Astrocyte of the cerebellum (primary cell): ENCODE measurements at regions not wholly inside any gene's neighbourhood (a gene's known extent, or its start where the extent isn't known, plus 50 kb on each side); places are given as distances from the start of the nearest gene placed in this dataset.

Experiments used
- DNase-seq: peaks from one replicate; pipeline ENCODE4 v3.0.0-alpha.2; 2011; ENCODE audit warnings: low read depth
- H3K4me3 ChIP-seq: 2 replicates; pipeline ENCODE4 v1.5.1; 2011; ENCODE audit warnings: mild to moderate bottlenecking, low read depth, low read length, moderate library complexity
- in situ Hi-C: cut with HindIII; loops from 2 replicates; pipeline ENCODE4 v1.10.0; 2017; ENCODE audit warnings: low sequenced_read_pairs
- TF ChIP-seq, protein P1 (sequence below): IDR thresholded peaks from 2 replicates; pipeline ENCODE4 v1.5.1; 2012; ENCODE audit warnings: low read length, low read depth, moderate library complexity, mild to moderate bottlenecking; ENCODE audit errors: missing control alignments

DNA sequence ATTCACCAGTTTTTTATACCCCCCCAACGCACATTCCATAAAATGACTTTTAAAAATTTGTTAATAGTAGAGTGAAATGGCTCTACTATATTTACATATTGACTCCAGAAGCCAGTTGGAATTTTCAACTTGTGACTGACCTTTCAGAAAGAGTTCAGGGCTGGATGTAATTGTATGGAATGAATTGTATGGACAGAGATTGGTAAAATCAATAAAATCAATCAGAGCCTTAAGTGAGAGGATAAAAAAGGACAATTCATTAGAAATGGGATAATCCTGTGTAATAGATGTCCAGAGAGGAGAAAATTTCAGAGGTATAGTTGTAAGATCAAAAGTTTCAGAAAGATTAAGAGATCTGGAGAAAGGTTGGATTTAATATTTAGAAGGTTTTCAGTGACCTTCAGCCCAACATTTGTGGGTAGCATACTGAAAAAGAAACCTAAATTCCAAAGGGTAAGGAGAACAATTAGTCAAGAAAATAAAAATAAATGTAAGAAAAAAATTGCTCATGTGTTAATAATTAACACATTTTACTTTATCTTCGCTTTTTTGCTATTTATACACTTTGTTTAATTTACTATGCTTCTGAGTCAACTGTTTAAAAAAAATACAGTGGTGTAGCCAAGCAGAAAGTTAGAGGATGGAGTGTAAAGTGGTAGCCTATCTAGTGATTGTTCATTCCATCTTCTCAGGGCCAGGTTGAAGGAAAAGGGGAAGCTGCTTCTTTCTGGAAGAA, 385.4 kb upstream of the TMEFF2 start:
- in situ Hi-C loops: no loop called here
- no peak for DNase-seq
- no peak overlapping the region for H3K4me3 ChIP-seq
- TF ChIP-seq, protein P1, sequence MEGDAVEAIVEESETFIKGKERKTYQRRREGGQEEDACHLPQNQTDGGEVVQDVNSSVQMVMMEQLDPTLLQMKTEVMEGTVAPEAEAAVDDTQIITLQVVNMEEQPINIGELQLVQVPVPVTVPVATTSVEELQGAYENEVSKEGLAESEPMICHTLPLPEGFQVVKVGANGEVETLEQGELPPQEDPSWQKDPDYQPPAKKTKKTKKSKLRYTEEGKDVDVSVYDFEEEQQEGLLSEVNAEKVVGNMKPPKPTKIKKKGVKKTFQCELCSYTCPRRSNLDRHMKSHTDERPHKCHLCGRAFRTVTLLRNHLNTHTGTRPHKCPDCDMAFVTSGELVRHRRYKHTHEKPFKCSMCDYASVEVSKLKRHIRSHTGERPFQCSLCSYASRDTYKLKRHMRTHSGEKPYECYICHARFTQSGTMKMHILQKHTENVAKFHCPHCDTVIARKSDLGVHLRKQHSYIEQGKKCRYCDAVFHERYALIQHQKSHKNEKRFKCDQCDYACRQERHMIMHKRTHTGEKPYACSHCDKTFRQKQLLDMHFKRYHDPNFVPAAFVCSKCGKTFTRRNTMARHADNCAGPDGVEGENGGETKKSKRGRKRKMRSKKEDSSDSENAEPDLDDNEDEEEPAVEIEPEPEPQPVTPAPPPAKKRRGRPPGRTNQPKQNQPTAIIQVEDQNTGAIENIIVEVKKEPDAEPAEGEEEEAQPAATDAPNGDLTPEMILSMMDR: no peak

DNA sequence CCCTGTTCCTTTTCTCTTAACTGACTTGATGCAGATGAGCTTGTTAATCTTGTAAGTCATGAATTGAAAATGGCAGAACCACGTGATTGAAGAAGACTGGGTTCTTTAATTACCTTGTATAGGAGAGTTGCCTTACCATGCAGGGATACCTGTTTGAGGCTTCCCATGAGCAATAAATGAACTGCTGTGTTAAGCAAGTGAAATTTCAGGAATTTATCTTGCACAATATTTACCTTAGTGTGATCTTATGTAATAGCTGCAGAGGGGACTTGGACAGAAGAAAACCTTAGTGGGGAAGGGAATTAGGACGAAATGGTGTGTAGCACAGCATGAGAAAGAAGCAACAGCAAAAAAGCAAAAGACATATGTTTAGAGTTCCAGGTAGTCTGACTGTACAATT, 384.0 kb upstream of the TMEFF2 start:
- TF ChIP-seq, protein P1: no peak
- no peak for DNase-seq
- H3K4me3 ChIP-seq: no peak overlapping the region
- in situ Hi-C loops: no loop called here

DNA sequence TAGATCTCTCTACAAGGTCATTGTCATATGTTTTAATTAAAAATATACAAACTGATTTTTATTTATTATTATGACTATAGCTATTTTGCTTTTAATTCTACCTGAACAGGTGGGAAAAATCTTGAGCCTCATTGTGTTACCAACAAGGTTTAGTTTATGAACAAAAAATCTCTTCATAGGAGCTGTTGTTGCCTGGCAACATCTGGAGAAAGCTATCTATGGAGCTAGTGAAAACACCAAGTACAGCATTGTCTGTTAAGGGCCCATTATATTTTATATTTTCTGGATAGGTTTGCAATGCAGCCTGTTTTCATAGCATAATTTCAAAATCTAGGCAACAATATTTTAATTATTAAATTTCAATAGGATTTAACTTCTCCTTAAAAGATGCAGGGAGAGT, 383.0 kb upstream of the TMEFF2 start:
- TF ChIP-seq, protein P1: no peak
- in situ Hi-C loops: no loop called here
- DNase-seq: no peak
- no peak overlapping the region for H3K4me3 ChIP-seq

DNA sequence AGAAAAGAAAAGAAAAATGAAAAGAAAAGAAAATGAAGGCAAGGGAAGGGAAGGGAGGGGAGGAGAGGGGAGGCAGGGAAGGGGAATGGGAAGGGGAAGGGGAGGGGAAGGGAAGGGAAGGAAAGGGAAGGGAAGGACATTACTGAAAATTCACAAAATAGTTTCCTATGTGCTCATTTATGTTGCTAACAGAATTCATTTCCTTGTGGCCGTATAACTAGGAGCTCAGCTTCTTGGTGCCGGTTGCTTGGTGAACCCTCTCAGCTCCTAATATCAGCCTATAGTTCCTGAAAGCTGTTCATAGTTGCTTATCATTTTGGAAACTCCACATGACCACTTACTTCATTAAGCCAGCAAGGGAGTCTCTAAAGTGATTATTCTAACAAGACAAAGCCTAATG, 379.8 kb upstream of the TMEFF2 start:
- in situ Hi-C loops: no loop called here
- TF ChIP-seq, protein P1: no peak
- H3K4me3 ChIP-seq: no peak overlapping the region
- no peak for DNase-seq

DNA sequence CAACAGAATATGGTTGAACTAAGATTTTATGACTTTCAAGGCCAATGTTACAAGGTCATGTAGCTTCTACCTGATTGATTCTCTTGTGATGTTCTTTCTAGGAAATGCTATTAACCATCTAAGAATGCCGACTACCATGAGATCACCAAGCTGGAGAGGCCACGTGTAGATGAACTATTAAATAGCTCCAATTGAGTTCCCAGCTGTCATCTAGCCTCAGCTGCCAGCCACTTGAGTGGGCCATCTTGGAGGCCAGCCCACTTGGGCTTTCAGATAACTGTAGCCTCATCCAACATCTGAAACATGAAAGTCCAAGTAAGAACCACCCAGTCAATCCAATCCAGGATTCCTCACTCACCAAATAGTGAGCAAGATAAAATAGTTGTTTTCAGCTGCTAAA, 376.9 kb upstream of the TMEFF2 start:
- no peak for DNase-seq
- TF ChIP-seq, protein P1: no peak
- in situ Hi-C loops: no loop called here
- no peak overlapping the region for H3K4me3 ChIP-seq

DNA sequence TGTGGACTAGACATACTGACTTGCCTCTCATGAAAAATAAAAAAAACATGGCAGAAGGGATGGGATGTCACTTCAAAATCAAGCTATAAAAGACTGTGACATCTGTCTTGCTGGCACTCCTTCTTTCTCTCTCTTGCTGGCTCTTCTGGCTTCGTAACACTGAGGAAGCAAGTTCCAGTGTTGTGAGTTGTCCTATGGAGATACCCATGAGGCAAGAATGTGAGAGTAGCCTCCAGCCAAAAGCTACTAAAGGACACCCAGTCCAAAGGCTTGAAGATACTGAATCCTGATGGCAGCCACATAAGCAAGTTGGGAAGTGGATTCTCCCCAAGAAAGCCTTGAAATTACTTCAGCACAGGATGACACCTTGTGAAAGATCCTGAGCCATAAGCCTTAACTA, 376.1 kb upstream of the TMEFF2 start:
- no peak overlapping the region for H3K4me3 ChIP-seq
- in situ Hi-C loops: no loop called here
- DNase-seq: no peak
- TF ChIP-seq, protein P1: no peak
